CD4-positive, alpha-beta T cell treated with Interleukin-1 beta for 1 hour (primary cell): ENCODE measurements at regions not wholly inside any gene's neighbourhood (a gene's known extent, or its start where the extent isn't known, plus 50 kb on each side); places are given as distances from the start of the nearest gene placed in this dataset.
"Not testable (repeated sequence)": the region's sequence is repeated elsewhere in the genome, so short reads cannot be mapped to it uniquely, and the experiment has no call there.

ENCODE experiments used
- DNase-seq, 2 donors: peaks; one replicate each; pipeline ENCODE4 v3.0.0-alpha.2; 2020 to 2022

- no peak for DNase-seq
Observed at GRCh38 chr2:109048163-109048562, 59.1 kb upstream of the EDAR start.

- DNase-seq = not testable (repeated sequence)
Observed at GRCh38 chr2:109047569-109047968, 58.5 kb upstream of the EDAR start.

- no peak for DNase-seq
Observed at GRCh38 chr2:109046925-109047508, 58.0 kb upstream of the EDAR start.

- no peak for DNase-seq
Observed at GRCh38 chr2:109045505-109045904, 56.5 kb upstream of the EDAR start.

- DNase-seq = no peak
Observed at GRCh38 chr2:109038992-109039391, 50.0 kb upstream of the EDAR start.
